ENCODE measurements at regions not wholly inside any gene's neighbourhood (a gene's known extent, or its start where the extent isn't known, plus 50 kb on each side); places are given as distances from the start of the nearest gene placed in this dataset.

- DNase-seq (ENCODE audit: low spot score), result no peak
These were observed 469.4 kb downstream of the PREX1 start for GRCh38 chr20:48358176-48359054.

GRCh38 chr20:48357714-48358113, 470.1 kb downstream of the PREX1 start:
- DNase-seq (ENCODE audit: low spot score), result no peak

GRCh38 chr20:48354903-48355302, 472.9 kb downstream of the PREX1 start:
- DNase-seq (ENCODE audit: low spot score), result no peak

GRCh38 chr20:48354320-48354876, 473.4 kb downstream of the PREX1 start:
- DNase-seq (ENCODE audit: low spot score), result no peak

- no peak for DNase-seq (ENCODE audit: low spot score)
These were observed 475.2 kb downstream of the PREX1 start for GRCh38 chr20:48352628-48353027.

- DNase-seq (ENCODE audit: low spot score), result no peak
These were observed 475.8 kb downstream of the PREX1 start for GRCh38 chr20:48352042-48352441.

GRCh38 chr20:48350313-48350988, 477.3 kb downstream of the PREX1 start:
- no peak for DNase-seq (ENCODE audit: low spot score)

- no peak for DNase-seq (ENCODE audit: low spot score)
These were observed 478.1 kb downstream of the PREX1 start for GRCh38 chr20:48349656-48350055.

GRCh38 chr20:48348022-48348421, 479.8 kb downstream of the PREX1 start:
- no peak for DNase-seq (ENCODE audit: low spot score)

GRCh38 chr20:48342822-48343513, 484.8 kb downstream of the PREX1 start:
- DNase-seq (ENCODE audit: low spot score), result no peak

- DNase-seq (ENCODE audit: low spot score), result no peak
These were observed 486.9 kb downstream of the PREX1 start for GRCh38 chr20:48340883-48341281.

GRCh38 chr20:48339986-48340882, 487.6 kb downstream of the PREX1 start:
- no peak for DNase-seq (ENCODE audit: low spot score)

- DNase-seq (ENCODE audit: low spot score), result no peak
These were observed 488.4 kb downstream of the PREX1 start for GRCh38 chr20:48339190-48339985.

GRCh38 chr20:48338717-48339116, 489.1 kb downstream of the PREX1 start:
- no peak for DNase-seq (ENCODE audit: low spot score)

GRCh38 chr20:48336597-48336996, 491.2 kb downstream of the PREX1 start:
- DNase-seq (ENCODE audit: low spot score), result no peak

GRCh38 chr20:48335308-48336050, 492.3 kb downstream of the PREX1 start:
- no peak for DNase-seq (ENCODE audit: low spot score)

- no peak for DNase-seq (ENCODE audit: low spot score)
These were observed 494.1 kb downstream of the PREX1 start for GRCh38 chr20:48333707-48334106.

- DNase-seq (ENCODE audit: low spot score), result no peak
These were observed 495.2 kb downstream of the PREX1 start for GRCh38 chr20:48332555-48332954.

- no peak for DNase-seq (ENCODE audit: low spot score)
These were observed 496.1 kb downstream of the PREX1 start for GRCh38 chr20:48331518-48332286.

Measured in COLO829 (cell line).